HG02678 (cell line): ENCODE measurements at regions not wholly inside any gene's neighbourhood (a gene's known extent, or its start where the extent isn't known, plus 50 kb on each side); places are given as distances from the start of the nearest gene placed in this dataset.
"Not testable (repeated sequence)": the region's sequence is repeated elsewhere in the genome, so short reads cannot be mapped to it uniquely, and the experiment has no call there.

Source experiments
- ATAC-seq: cut with Tn5 transposase; IDR thresholded peaks from one replicate; pipeline ENCODE4 v1.9.1; 2021; ENCODE audit warnings: mild to moderate bottlenecking, moderate library complexity; ENCODE audit not compliant: unreplicated experiment

- ATAC-seq = no peak
These were observed 220.4 kb upstream of the SLC35G4 start for GRCh38 chr18:11388755-11389680.

GRCh38 chr18:11387880-11388279 lies 221.5 kb upstream of the SLC35G4 start:
- no peak for ATAC-seq

- no peak for ATAC-seq
These were observed 226.0 kb upstream of the SLC35G4 start for GRCh38 chr18:11383381-11383780.

- no peak for ATAC-seq
These were observed 228.4 kb upstream of the SLC35G4 start for GRCh38 chr18:11380968-11381367.

- ATAC-seq = no peak
These were observed 229.7 kb upstream of the SLC35G4 start for GRCh38 chr18:11379660-11380059.

GRCh38 chr18:11377766-11378540 lies 228.6 kb upstream of the PIEZO2 start:
- ATAC-seq = no peak

GRCh38 chr18:11372163-11372562 lies 222.8 kb upstream of the PIEZO2 start:
- ATAC-seq = no peak

GRCh38 chr18:11369556-11369955 lies 220.2 kb upstream of the PIEZO2 start:
- ATAC-seq = no peak

GRCh38 chr18:11368020-11368419 lies 218.7 kb upstream of the PIEZO2 start:
- no peak for ATAC-seq

- ATAC-seq = no peak
These were observed 218.0 kb upstream of the PIEZO2 start for GRCh38 chr18:11367351-11367750.

- ATAC-seq = no peak
These were observed 217.0 kb upstream of the PIEZO2 start for GRCh38 chr18:11366410-11366809.

- ATAC-seq = no peak
These were observed 213.5 kb upstream of the PIEZO2 start for GRCh38 chr18:11362856-11363255.

- ATAC-seq = not testable (repeated sequence)
These were observed 212.5 kb upstream of the PIEZO2 start for GRCh38 chr18:11361862-11362261.

GRCh38 chr18:11357678-11358077 lies 208.3 kb upstream of the PIEZO2 start:
- ATAC-seq = no peak

GRCh38 chr18:11344576-11344975 lies 195.2 kb upstream of the PIEZO2 start:
- not testable (repeated sequence) for ATAC-seq

- ATAC-seq = no peak
These were observed 193.7 kb upstream of the PIEZO2 start for GRCh38 chr18:11343096-11343495.

- not testable (repeated sequence) for ATAC-seq
These were observed 192.7 kb upstream of the PIEZO2 start for GRCh38 chr18:11342115-11342514.

GRCh38 chr18:11339188-11339775 lies 189.9 kb upstream of the PIEZO2 start:
- ATAC-seq = no peak

GRCh38 chr18:11336241-11336640 lies 186.9 kb upstream of the PIEZO2 start:
- ATAC-seq = no peak

GRCh38 chr18:11327391-11328009 lies 178.1 kb upstream of the PIEZO2 start:
- ATAC-seq = no peak
